Keratinocyte (primary cell): ENCODE measurements at regions not wholly inside any gene's neighbourhood (a gene's known extent, or its start where the extent isn't known, plus 50 kb on each side); places are given as distances from the start of the nearest gene placed in this dataset.

ENCODE experiments used
- DNase-seq: peaks from one replicate; pipeline ENCODE4 v3.0.0-alpha.2; 2011; ENCODE audit warnings: low read depth, missing footprints, low spot score
- FAIRE-seq: peaks from 2 replicates; lab custom pipeline; 2011; peaks lifted over from hg19 to GRCh38; lab: Jason Lieb, UNC
- H2AFZ ChIP-seq: 2 replicates; pipeline ENCODE4 v1.6.0; 2012; ENCODE audit warnings: low read length, control low read depth, inconsistent platforms; ENCODE audit not compliant: control insufficient read depth
- H3K27ac ChIP-seq: 2 replicates; pipeline ENCODE4 v1.5.1; 2011; ENCODE audit warnings: low read length; ENCODE audit not compliant: control insufficient read depth, insufficient read depth
- H3K27me3 ChIP-seq: 3 replicates; pipeline ENCODE4 v1.6.0; 2011; ENCODE audit warnings: low read length; ENCODE audit not compliant: control insufficient read depth, insufficient read depth; ENCODE audit errors: extremely low read depth
- H3K36me3 ChIP-seq, 2 experiments: 2 replicates in 1 of 2; 3 replicates in 1 of 2; pipeline ENCODE4 v1.5.1; 2011; ENCODE audit warnings: low read length in 2 of 2, mild to moderate bottlenecking in 1 of 2; ENCODE audit not compliant: control insufficient read depth in 2 of 2, insufficient read depth in 2 of 2; ENCODE audit errors: extremely low read depth in 1 of 2
- H3K4me1 ChIP-seq: 3 replicates; pipeline ENCODE4 v1.5.1; 2011; ENCODE audit warnings: low read length; ENCODE audit not compliant: control insufficient read depth, insufficient read depth; ENCODE audit errors: extremely low read depth
- H3K4me2 ChIP-seq: 3 replicates; pipeline ENCODE4 v1.6.0; 2011; ENCODE audit warnings: low read depth, low read length; ENCODE audit not compliant: control insufficient read depth, insufficient read depth; ENCODE audit errors: extremely low read depth
- H3K4me3 ChIP-seq, 3 experiments: fragments of 200-600 bp in 1 of 3; sonication (generic) in 1 of 3; 2 replicates in 2 of 3; 3 replicates in 1 of 3; pipeline ENCODE4 v1.5.1; 2011 to 2016; ENCODE audit warnings: low read length in 3 of 3, mild to moderate bottlenecking in 3 of 3, control low read depth in 2 of 3, inconsistent platforms in 1 of 3, low read depth in 1 of 3, mixed read lengths in 1 of 3, mixed run types in 1 of 3, moderate library complexity in 1 of 3; ENCODE audit not compliant: control insufficient read depth in 2 of 3, insufficient read depth in 2 of 3; ENCODE audit errors: extremely low read depth in 1 of 3
- H3K79me2 ChIP-seq: 2 replicates; pipeline ENCODE4 v1.6.0; 2012; ENCODE audit warnings: low read length; ENCODE audit not compliant: control insufficient read depth, insufficient read depth
- H3K9ac ChIP-seq: 3 replicates; pipeline ENCODE4 v1.6.0; 2011; ENCODE audit warnings: low read length; ENCODE audit not compliant: control insufficient read depth, insufficient read depth; ENCODE audit errors: extremely low read depth
- H3K9me1 ChIP-seq: 3 replicates; pipeline ENCODE4 v1.6.0; 2011; ENCODE audit warnings: low read length; ENCODE audit not compliant: control insufficient read depth, insufficient read depth; ENCODE audit errors: extremely low read depth
- H3K9me3 ChIP-seq: 2 replicates; pipeline ENCODE4 v1.5.1; 2012; ENCODE audit warnings: low read depth, low read length; ENCODE audit not compliant: control insufficient read depth
- H4K20me1 ChIP-seq: 3 replicates; pipeline ENCODE4 v1.6.0; 2011; ENCODE audit warnings: low read length; ENCODE audit not compliant: control insufficient read depth, insufficient read depth; ENCODE audit errors: extremely low read depth
- EZH2 ChIP-seq: IDR thresholded peaks from one replicate; pipeline ENCODE4 v1.6.1; 2012; ENCODE audit warnings: inconsistent platforms, mild to moderate bottlenecking, low read length, moderate library complexity
- dilution Hi-C: fragments of 300-500 bp; cut with MboI; formaldehyde crosslinking; loops from one replicate; pipeline ENCODE4 v1.7.0; 2020; ENCODE audit warnings: low sequenced_read_pairs; ENCODE audit not compliant: extremely low pct_ligation_motif_present
- TF ChIP-seq, protein P1 (sequence below), 3 experiments: IDR thresholded peaks in 1 of 3; conservative IDR thresholded peaks in 1 of 3; optimal IDR thresholded peaks in 1 of 3; 2 replicates in 2 of 3; 3 replicates in 1 of 3; pipeline versions ENCODE3 to v1.5.1; 2011; ENCODE audit warnings: low read length in 3 of 3, mild to moderate bottlenecking in 3 of 3, moderate library complexity in 2 of 3, control low read depth in 1 of 3, inconsistent platforms in 1 of 3; ENCODE audit not compliant: insufficient read depth in 2 of 3; ENCODE audit errors: extremely low read depth in 1 of 3

DNA sequence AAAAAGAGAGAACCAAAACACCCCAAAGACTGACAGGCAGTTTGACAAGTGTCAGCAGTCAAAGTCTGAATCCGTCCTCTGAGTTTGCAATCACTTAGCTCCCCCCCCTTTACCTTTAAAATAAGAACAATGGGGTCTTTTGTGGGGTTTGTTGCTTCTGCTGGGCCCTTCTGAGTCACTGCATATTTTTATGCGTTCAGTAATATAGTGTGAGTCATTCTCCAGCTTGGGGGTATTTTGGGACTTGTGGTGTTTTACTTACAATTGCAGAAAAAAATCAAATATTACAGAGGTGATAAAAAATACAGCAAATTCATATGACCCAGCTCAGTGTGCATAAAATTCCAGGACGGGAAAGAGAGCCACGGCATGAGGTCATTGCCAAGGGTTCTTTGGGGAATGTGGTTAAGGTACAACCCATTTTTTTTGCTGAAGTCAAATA, 120.1 kb downstream of the CYLD start:
- Histone ChIP-seq H3K9me1 (no peaks in the 10 kb centered on the region), H3K4me2 (peak overlapping the region; percentile 38), H3K9ac (no peak overlapping the region), H3K4me3 (no peak overlapping the region), H3K27me3 (no peaks in the 10 kb centered on the region), H3K79me2 (no peaks in the 10 kb centered on the region), H3K4me1 (peaks cover 16% of the 10 kb centered on the region), H2AFZ (no peak overlapping the region), H3K9me3 (no peaks in the 10 kb centered on the region), H3K36me3 (no peaks in the 10 kb centered on the region), H4K20me1 (no peaks in the 10 kb centered on the region), H3K27ac (peak overlapping the region; percentile 25)
- TF ChIP-seq, protein P1, sequence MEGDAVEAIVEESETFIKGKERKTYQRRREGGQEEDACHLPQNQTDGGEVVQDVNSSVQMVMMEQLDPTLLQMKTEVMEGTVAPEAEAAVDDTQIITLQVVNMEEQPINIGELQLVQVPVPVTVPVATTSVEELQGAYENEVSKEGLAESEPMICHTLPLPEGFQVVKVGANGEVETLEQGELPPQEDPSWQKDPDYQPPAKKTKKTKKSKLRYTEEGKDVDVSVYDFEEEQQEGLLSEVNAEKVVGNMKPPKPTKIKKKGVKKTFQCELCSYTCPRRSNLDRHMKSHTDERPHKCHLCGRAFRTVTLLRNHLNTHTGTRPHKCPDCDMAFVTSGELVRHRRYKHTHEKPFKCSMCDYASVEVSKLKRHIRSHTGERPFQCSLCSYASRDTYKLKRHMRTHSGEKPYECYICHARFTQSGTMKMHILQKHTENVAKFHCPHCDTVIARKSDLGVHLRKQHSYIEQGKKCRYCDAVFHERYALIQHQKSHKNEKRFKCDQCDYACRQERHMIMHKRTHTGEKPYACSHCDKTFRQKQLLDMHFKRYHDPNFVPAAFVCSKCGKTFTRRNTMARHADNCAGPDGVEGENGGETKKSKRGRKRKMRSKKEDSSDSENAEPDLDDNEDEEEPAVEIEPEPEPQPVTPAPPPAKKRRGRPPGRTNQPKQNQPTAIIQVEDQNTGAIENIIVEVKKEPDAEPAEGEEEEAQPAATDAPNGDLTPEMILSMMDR (optimal IDR thresholded peaks at IDR 0.05 in 1 of 3, IDR thresholded peaks at IDR 0.05 in 1 of 3, conservative IDR thresholded peaks at IDR 0.05 in 1 of 3; ENCODE audit: extremely low read depth in 1 of 3, insufficient read depth in 2 of 3, low read length in 3 of 3) = no peak
- no peak for TF ChIP-seq EZH2
- DNase-seq (peak; percentile 35), FAIRE-seq (peak; percentile 84)
- dilution Hi-C loops = no loop called here

DNA sequence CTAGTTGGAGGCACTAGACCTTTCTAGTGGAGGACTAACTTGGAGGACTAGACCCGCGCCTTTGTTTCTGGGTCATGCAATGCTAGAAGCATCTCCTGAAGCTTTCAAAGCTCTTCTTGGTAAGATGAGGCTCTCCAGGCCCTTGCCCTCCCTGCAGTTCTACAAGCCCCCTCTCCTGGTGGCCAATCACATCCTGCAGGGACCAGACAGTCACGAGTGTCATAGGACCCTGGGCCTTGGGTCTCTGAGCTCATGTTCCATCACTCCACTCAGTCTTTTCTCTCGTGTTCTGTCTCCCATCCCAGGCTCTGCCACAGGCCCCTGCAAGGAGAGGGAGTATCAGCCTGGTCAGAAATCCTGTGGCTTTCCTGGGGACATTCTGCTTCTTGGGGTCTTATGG, 119.6 kb downstream of the CYLD start:
- Histone ChIP-seq H3K4me2 (no peak overlapping the region), H3K9me3 (no peaks in the 10 kb centered on the region), H3K27me3 (no peaks in the 10 kb centered on the region), H3K27ac (peak overlapping the region; percentile 9), H3K9me1 (no peaks in the 10 kb centered on the region), H3K79me2 (no peaks in the 10 kb centered on the region), H3K36me3 (no peaks in the 10 kb centered on the region), H2AFZ (no peak overlapping the region), H3K9ac (no peak overlapping the region), H4K20me1 (no peaks in the 10 kb centered on the region), H3K4me3 (no peak overlapping the region), H3K4me1 (peaks cover 16% of the 10 kb centered on the region)
- TF ChIP-seq EZH2 = no peak
- TF ChIP-seq, protein P1 (optimal IDR thresholded peaks at IDR 0.05 in 1 of 3, IDR thresholded peaks at IDR 0.05 in 1 of 3, conservative IDR thresholded peaks at IDR 0.05 in 1 of 3; ENCODE audit: extremely low read depth in 1 of 3, insufficient read depth in 2 of 3, low read length in 3 of 3) = no peak
- DNase-seq (no peak), FAIRE-seq (no peak)
- dilution Hi-C loops = no loop called here
